Tibial nerve (tissue), 4 donors: ENCODE measurements at regions not wholly inside any gene's neighbourhood (a gene's known extent, or its start where the extent isn't known, plus 50 kb on each side); places are given as distances from the start of the nearest gene placed in this dataset.

Experiments
- DNase-seq, 2 donors: peaks; one replicate each; pipeline ENCODE4 v3.0.0-alpha.2; 2019; ENCODE audit warnings: low spot score in 2 of 2
- H3K27ac ChIP-seq, 4 donors: fragments of 200-600 bp; sonication (generic) in 3 of 4; one replicate each; pipeline ENCODE4 v1.5.1; 2017 to 2019; ENCODE audit warnings: mild to moderate bottlenecking in 1 of 4
- H3K27me3 ChIP-seq, 2 donors: fragments of 200-600 bp; sonication (generic) in 1 of 2; one replicate each; pipeline versions ENCODE4 v1.5.1 to v1.6.0; 2017 to 2019
- H3K36me3 ChIP-seq, 3 donors: fragments of 200-600 bp; sonication (generic); one replicate each; pipeline ENCODE4 v1.5.1; 2018 to 2019
- H3K4me1 ChIP-seq, 4 donors: fragments of 200-600 bp; sonication (generic) in 3 of 4; one replicate each; pipeline ENCODE4 v1.5.1; 2017 to 2019
- H3K4me3 ChIP-seq, 4 donors: fragments of 200-600 bp; sonication (generic) in 3 of 4; one replicate each; pipeline ENCODE4 v1.5.1; 2017 to 2019; ENCODE audit warnings: mild to moderate bottlenecking in 1 of 4, moderate library complexity in 1 of 4
- H3K9me3 ChIP-seq, 4 donors: fragments of 200-600 bp; sonication (generic) in 3 of 4; one replicate each; pipeline ENCODE4 v1.5.1; 2017 to 2019
- CTCF ChIP-seq, 5 experiments: fragments of 200-600 bp in 3 of 5; fragments of 450-650 bp in 2 of 5; sonication (generic) in 3 of 5; IDR thresholded peaks; one replicate each; pipeline ENCODE4 v1.5.1; 2016 to 2019; ENCODE audit warnings: antibody characterized with exemption in 5 of 5, mild to moderate bottlenecking in 3 of 5, moderate library complexity in 2 of 5
- EP300 ChIP-seq, 2 donors: sonication (generic); formaldehyde crosslinking; IDR thresholded peaks; one replicate each; pipeline ENCODE4 v1.6.1; 2017; ENCODE audit warnings: antibody characterized with exemption in 2 of 2, mild to moderate bottlenecking in 1 of 2
- POLR2A ChIP-seq, 2 donors: fragments of 450-650 bp; IDR thresholded peaks; one replicate each; pipeline ENCODE4 v1.6.1; 2017; ENCODE audit warnings: antibody characterized with exemption in 2 of 2, mild to moderate bottlenecking in 2 of 2, moderate library complexity in 2 of 2
- WGBS, 2 donors: methylation state at CpG; one replicate each; pipeline ENCODE4 v1.1.5; 2018; 5-methylcytosine and 5-hydroxymethylcytosine counted together

- 23% methylated on average over 2 of the region's 2 CpGs for WGBS, 2 donors
- no peak overlapping the region for H3K27ac ChIP-seq
- TF ChIP-seq EP300 (IDR thresholded peaks at IDR 0.05) = no peak
- no peak for TF ChIP-seq POLR2A (IDR thresholded peaks at IDR 0.05)
- TF ChIP-seq CTCF (IDR thresholded peaks at IDR 0.05) = no peak
These were observed 318.3 kb downstream of the NDFIP2 start for GRCh38 chr13:79799059-79799867.

DNA sequence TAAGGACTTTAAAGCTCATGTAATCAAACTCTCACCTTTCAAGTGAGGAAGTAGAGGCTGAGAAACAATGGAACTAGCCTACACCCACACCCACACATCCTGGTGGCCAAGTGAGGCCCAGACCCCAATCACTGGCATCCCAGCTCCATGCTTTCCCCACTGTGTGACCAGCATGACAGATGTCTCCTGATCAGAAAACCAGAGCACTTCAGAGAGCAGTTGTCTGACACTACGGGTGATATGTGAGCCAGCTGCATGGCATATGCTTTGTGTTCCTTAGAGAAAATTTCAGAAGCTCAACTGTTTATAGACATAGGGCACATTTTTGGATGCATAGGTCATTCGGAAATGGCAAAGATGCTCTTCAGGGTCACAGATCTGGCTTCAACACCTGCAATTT, 315.2 kb downstream of the NDFIP2 start:
- Histone ChIP-seq H3K27me3 (no peaks in the 10 kb centered on the region), H3K36me3 (no peaks in the 10 kb centered on the region), H3K4me3 (no peak overlapping the region), H3K4me1 (no peaks in the 10 kb centered on the region), H3K27ac (no peak overlapping the region), H3K9me3 (no peaks in the 10 kb centered on the region)
- WGBS, 2 donors = 76 to 79% methylated on average over 2 of the region's 2 CpGs
- TF ChIP-seq POLR2A (IDR thresholded peaks at IDR 0.05) (no peak), CTCF (IDR thresholded peaks at IDR 0.05) (no peak), EP300 (IDR thresholded peaks at IDR 0.05) (no peak)
- DNase-seq = no peak

More at GRCh38 chr13:79799059-79799867, 318.3 kb downstream of the NDFIP2 start:
- no peak for DNase-seq
- H3K9me3 ChIP-seq = no peaks in the 10 kb centered on the region
- no peaks in the 10 kb centered on the region for H3K4me1 ChIP-seq
- H3K4me3 ChIP-seq = no peak overlapping the region
- H3K27me3 ChIP-seq = no peaks in the 10 kb centered on the region
- H3K36me3 ChIP-seq = no peaks in the 10 kb centered on the region

- DNase-seq = no peak
- Histone ChIP-seq H3K9me3 (peaks cover 0 to 9% (median 0%) of the 10 kb centered on the region in 4 donors), H3K27ac (no peak overlapping the region), H3K4me3 (no peak overlapping the region), H3K27me3 (no peaks in the 10 kb centered on the region), H3K4me1 (no peaks in the 10 kb centered on the region), H3K36me3 (no peaks in the 10 kb centered on the region)
- 35 to 39% methylated on average over 1 of the region's 1 CpG for WGBS, 2 donors
- TF ChIP-seq POLR2A (IDR thresholded peaks at IDR 0.05) (no peak), CTCF (IDR thresholded peaks at IDR 0.05) (no peak), EP300 (IDR thresholded peaks at IDR 0.05) (no peak)
These were observed 314.0 kb downstream of the NDFIP2 start for GRCh38 chr13:79794931-79795330.

GRCh38 chr13:79792716-79793115, 311.8 kb downstream of the NDFIP2 start:
- DNase-seq = no peak
- no peak overlapping the region for H3K27ac ChIP-seq
- no peaks in the 10 kb centered on the region for H3K36me3 ChIP-seq
- H3K9me3 ChIP-seq = peaks cover 0 to 31% (median 0%) of the 10 kb centered on the region in 4 donors
- no peaks in the 10 kb centered on the region for H3K27me3 ChIP-seq
- no peak overlapping the region for H3K4me3 ChIP-seq
- TF ChIP-seq EP300 (IDR thresholded peaks at IDR 0.05) (no peak), POLR2A (IDR thresholded peaks at IDR 0.05) (no peak), CTCF (IDR thresholded peaks at IDR 0.05) (no peak)
- no peaks in the 10 kb centered on the region for H3K4me1 ChIP-seq

DNA sequence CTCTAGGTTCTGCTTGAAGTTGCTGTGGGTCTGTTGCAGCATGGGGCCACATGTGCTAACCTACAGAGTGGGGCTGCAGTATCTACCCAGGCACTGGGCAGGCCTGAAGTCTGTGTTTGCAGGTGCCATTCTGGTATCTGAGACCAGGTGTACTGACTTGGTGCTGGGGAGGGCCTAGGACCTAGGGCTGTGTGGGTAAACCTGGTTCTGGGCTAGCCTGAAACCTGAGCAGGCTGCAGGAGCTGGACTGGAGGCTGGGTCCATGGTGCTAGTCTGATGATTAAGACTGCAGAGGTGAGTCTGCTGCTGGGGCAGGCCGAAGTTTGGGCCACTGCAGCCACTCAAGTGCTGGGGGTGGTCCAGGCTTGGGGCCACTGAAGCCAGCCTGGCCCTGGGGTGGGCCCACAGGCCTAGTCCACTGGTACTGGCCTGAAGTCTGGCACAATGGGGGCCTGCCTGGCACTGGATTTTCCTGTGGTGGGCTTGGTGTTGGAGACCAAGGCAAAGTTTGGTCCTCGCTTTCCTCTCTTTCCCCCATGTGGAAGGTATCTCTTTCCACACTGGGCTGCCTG, 310.6 kb downstream of the NDFIP2 start:
- no peaks in the 10 kb centered on the region for H3K36me3 ChIP-seq
- H3K27me3 ChIP-seq = no peaks in the 10 kb centered on the region
- H3K9me3 ChIP-seq = peaks cover 0 to 36% (median 2%) of the 10 kb centered on the region in 4 donors
- no peak overlapping the region for H3K27ac ChIP-seq
- WGBS, 2 donors = 75 to 89% methylated on average over 2 of the region's 2 CpGs
- DNase-seq = no peak
- H3K4me1 ChIP-seq = no peaks in the 10 kb centered on the region
- TF ChIP-seq CTCF (IDR thresholded peaks at IDR 0.05) (no peak), POLR2A (IDR thresholded peaks at IDR 0.05) (no peak), EP300 (IDR thresholded peaks at IDR 0.05) (no peak)
- H3K4me3 ChIP-seq = no peak overlapping the region
